Lower leg skin (tissue), 3 donors: ENCODE measurements at regions not wholly inside any gene's neighbourhood (a gene's known extent, or its start where the extent isn't known, plus 50 kb on each side); places are given as distances from the start of the nearest gene placed in this dataset.

Experiments used
- POLR2A ChIP-seq, 2 donors: fragments of 450-650 bp; IDR thresholded peaks; one replicate each; pipeline ENCODE4 v1.6.1; 2016 to 2017; ENCODE audit warnings: antibody characterized with exemption in 2 of 2, mild to moderate bottlenecking in 1 of 2, moderate library complexity in 1 of 2
- TF ChIP-seq, protein P1 (sequence below), 3 donors: fragments of 450-650 bp; IDR thresholded peaks; one replicate each; pipeline ENCODE4 v1.5.1; 2016; ENCODE audit warnings: antibody characterized with exemption in 3 of 3, mild to moderate bottlenecking in 3 of 3, moderate library complexity in 2 of 3

DNA sequence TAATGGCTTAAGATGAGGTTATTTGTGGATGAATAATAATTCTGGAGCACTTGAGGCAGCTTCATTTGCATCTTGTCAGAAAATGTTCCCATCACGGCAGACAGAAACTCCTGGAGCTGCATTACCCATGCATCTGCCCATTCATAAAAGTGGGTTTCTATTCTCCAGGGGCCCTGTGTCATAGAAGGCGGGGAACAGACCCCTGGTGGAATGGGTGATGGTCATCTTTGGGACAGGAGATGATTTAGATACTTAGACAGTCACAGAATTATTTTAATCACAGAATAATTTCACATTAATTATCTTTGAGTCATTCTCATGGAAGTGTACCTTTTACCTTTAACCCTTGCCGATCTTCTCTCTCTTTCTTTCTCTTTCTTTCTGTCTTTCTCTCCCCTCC lies 980.7 kb upstream of the TMEM132C start:
- TF ChIP-seq, protein P1, sequence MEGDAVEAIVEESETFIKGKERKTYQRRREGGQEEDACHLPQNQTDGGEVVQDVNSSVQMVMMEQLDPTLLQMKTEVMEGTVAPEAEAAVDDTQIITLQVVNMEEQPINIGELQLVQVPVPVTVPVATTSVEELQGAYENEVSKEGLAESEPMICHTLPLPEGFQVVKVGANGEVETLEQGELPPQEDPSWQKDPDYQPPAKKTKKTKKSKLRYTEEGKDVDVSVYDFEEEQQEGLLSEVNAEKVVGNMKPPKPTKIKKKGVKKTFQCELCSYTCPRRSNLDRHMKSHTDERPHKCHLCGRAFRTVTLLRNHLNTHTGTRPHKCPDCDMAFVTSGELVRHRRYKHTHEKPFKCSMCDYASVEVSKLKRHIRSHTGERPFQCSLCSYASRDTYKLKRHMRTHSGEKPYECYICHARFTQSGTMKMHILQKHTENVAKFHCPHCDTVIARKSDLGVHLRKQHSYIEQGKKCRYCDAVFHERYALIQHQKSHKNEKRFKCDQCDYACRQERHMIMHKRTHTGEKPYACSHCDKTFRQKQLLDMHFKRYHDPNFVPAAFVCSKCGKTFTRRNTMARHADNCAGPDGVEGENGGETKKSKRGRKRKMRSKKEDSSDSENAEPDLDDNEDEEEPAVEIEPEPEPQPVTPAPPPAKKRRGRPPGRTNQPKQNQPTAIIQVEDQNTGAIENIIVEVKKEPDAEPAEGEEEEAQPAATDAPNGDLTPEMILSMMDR (IDR thresholded peaks at IDR 0.05), result no peak
- TF ChIP-seq POLR2A (IDR thresholded peaks at IDR 0.05), result no peak
